Mesodermal cell (in vitro differentiated cells): ENCODE measurements at regions not wholly inside any gene's neighbourhood (a gene's known extent, or its start where the extent isn't known, plus 50 kb on each side); places are given as distances from the start of the nearest gene placed in this dataset.

Source experiments
- H3K27ac ChIP-seq: 2 replicates; pipeline ENCODE4 v1.7.0; 2013; ENCODE audit warnings: mild to moderate bottlenecking, low read depth, low read length, moderate library complexity; ENCODE audit not compliant: severe bottlenecking
- H3K36me3 ChIP-seq: 2 replicates; pipeline ENCODE4 v1.7.1; 2013; ENCODE audit warnings: mild to moderate bottlenecking, low read length, moderate library complexity; ENCODE audit not compliant: control insufficient read depth, insufficient read depth
- H3K4me1 ChIP-seq: one replicate; pipeline ENCODE4 v1.7.1; 2013; ENCODE audit warnings: mild to moderate bottlenecking, low read length; ENCODE audit not compliant: insufficient read depth, control insufficient read depth, poor library complexity, severe bottlenecking
- H3K4me3 ChIP-seq: 2 replicates; pipeline ENCODE4 v1.7.0; 2013; ENCODE audit warnings: low read length, control low read depth, mild to moderate bottlenecking; ENCODE audit not compliant: insufficient read depth, poor library complexity, severe bottlenecking; ENCODE audit errors: extremely low read depth
- H3K9me3 ChIP-seq: 2 replicates; pipeline ENCODE4 v1.7.1; 2013; ENCODE audit warnings: mild to moderate bottlenecking, low read length, moderate library complexity; ENCODE audit not compliant: control insufficient read depth
- WGBS, 2 experiments: methylation state at CpG; one replicate each; pipeline ENCODE4 v1.1.5; 2013; ENCODE audit warnings: missing lambda C conversion rate in 2 of 2; ENCODE audit not compliant: insufficient coverage in 2 of 2; 5-methylcytosine and 5-hydroxymethylcytosine counted together

GRCh38 chr13:60286707-60287106 is 110.3 kb upstream of the TDRD3 start:
- no peaks in the 10 kb centered on the region for H3K9me3 ChIP-seq
- no peak overlapping the region for H3K4me3 ChIP-seq
- no peaks in the 10 kb centered on the region for H3K36me3 ChIP-seq
- no peaks in the 10 kb centered on the region for H3K4me1 ChIP-seq
- 73 to 92% methylated on average over 6 to 9 of the region's 10 CpGs for WGBS, 2 experiments
- no peak overlapping the region for H3K27ac ChIP-seq

GRCh38 chr13:60288569-60288968 is 108.5 kb upstream of the TDRD3 start:
- Histone ChIP-seq H3K36me3 (no peaks in the 10 kb centered on the region), H3K4me1 (no peaks in the 10 kb centered on the region), H3K4me3 (no peak overlapping the region), H3K27ac (no peak overlapping the region), H3K9me3 (no peaks in the 10 kb centered on the region)
- 91 to 93% methylated on average over 4 to 5 of the region's 6 CpGs for WGBS, 2 experiments

- WGBS, 2 experiments = 40 to 52% methylated on average over 5 to 6 of the region's 7 CpGs
- no peaks in the 10 kb centered on the region for H3K9me3 ChIP-seq
- H3K36me3 ChIP-seq = no peaks in the 10 kb centered on the region
- H3K27ac ChIP-seq = no peak overlapping the region
- H3K4me1 ChIP-seq = no peaks in the 10 kb centered on the region
- H3K4me3 ChIP-seq = no peak overlapping the region
Measured at GRCh38 chr13:60303166-60303565, 93.9 kb upstream of the TDRD3 start.

GRCh38 chr13:60311527-60311926 is 85.5 kb upstream of the TDRD3 start:
- no peaks in the 10 kb centered on the region for H3K36me3 ChIP-seq
- H3K9me3 ChIP-seq = no peaks in the 10 kb centered on the region
- H3K4me3 ChIP-seq = no peak overlapping the region
- H3K27ac ChIP-seq = no peak overlapping the region
- WGBS, 2 experiments = 86 to 96% methylated on average over 4 of the region's 4 CpGs
- H3K4me1 ChIP-seq = no peaks in the 10 kb centered on the region

GRCh38 chr13:60312851-60313505 is 84.0 kb upstream of the TDRD3 start:
- 56 to 96% methylated on average over 1 to 3 of the region's 5 CpGs for WGBS, 2 experiments
- no peaks in the 10 kb centered on the region for H3K9me3 ChIP-seq
- H3K4me3 ChIP-seq = no peak overlapping the region
- H3K27ac ChIP-seq = no peak overlapping the region
- no peaks in the 10 kb centered on the region for H3K36me3 ChIP-seq
- H3K4me1 ChIP-seq = no peaks in the 10 kb centered on the region

- no peak overlapping the region for H3K27ac ChIP-seq
- H3K4me3 ChIP-seq = no peak overlapping the region
- no peaks in the 10 kb centered on the region for H3K9me3 ChIP-seq
- no peaks in the 10 kb centered on the region for H3K36me3 ChIP-seq
- H3K4me1 ChIP-seq = no peaks in the 10 kb centered on the region
- 80 to 100% methylated on average over 1 to 2 of the region's 3 CpGs for WGBS, 2 experiments
Measured at GRCh38 chr13:60318186-60318585, 78.8 kb upstream of the TDRD3 start.

- WGBS, 2 experiments = 80% methylated on average over 1 of the region's 2 CpGs; no CpG with 5 or more reads in 1 of the 2 experiments
- Histone ChIP-seq H3K9me3 (no peaks in the 10 kb centered on the region), H3K36me3 (no peaks in the 10 kb centered on the region), H3K4me1 (no peaks in the 10 kb centered on the region), H3K4me3 (no peak overlapping the region), H3K27ac (no peak overlapping the region)
Measured at GRCh38 chr13:60324131-60324530, 72.9 kb upstream of the TDRD3 start.

GRCh38 chr13:60326273-60326672 is 70.7 kb upstream of the TDRD3 start:
- 92 to 97% methylated on average over 3 of the region's 3 CpGs for whole genome bisulfite sequencing, 2 experiments
- no peaks in the 10 kb centered on the region for H3K36me3 ChIP-seq
- no peaks in the 10 kb centered on the region for H3K9me3 ChIP-seq
- H3K27ac ChIP-seq = no peak overlapping the region
- no peaks in the 10 kb centered on the region for H3K4me1 ChIP-seq
- H3K4me3 ChIP-seq = no peak overlapping the region

- Histone ChIP-seq H3K27ac (no peak overlapping the region), H3K9me3 (no peaks in the 10 kb centered on the region), H3K36me3 (no peaks in the 10 kb centered on the region), H3K4me3 (no peak overlapping the region), H3K4me1 (no peaks in the 10 kb centered on the region)
- WGBS, 2 experiments = 96 to 100% methylated on average over 1 to 3 of the region's 4 CpGs
Measured at GRCh38 chr13:60327511-60327910, 69.5 kb upstream of the TDRD3 start.

- WGBS, 2 experiments = no CpG with 5 or more reads among the region's 2 CpGs
- no peaks in the 10 kb centered on the region for H3K36me3 ChIP-seq
- H3K27ac ChIP-seq = no peak overlapping the region
- no peaks in the 10 kb centered on the region for H3K9me3 ChIP-seq
- H3K4me3 ChIP-seq = no peak overlapping the region
- no peaks in the 10 kb centered on the region for H3K4me1 ChIP-seq
Measured at GRCh38 chr13:60328073-60328472, 68.9 kb upstream of the TDRD3 start.

GRCh38 chr13:60329221-60329923 is 67.6 kb upstream of the TDRD3 start:
- no peak overlapping the region for H3K27ac ChIP-seq
- no peaks in the 10 kb centered on the region for H3K9me3 ChIP-seq
- no peaks in the 10 kb centered on the region for H3K36me3 ChIP-seq
- H3K4me3 ChIP-seq = no peak overlapping the region
- WGBS, 2 experiments = 17% methylated on average over 1 of the region's 2 CpGs
- H3K4me1 ChIP-seq = no peaks in the 10 kb centered on the region
